ENCODE measurements at regions not wholly inside any gene's neighbourhood (a gene's known extent, or its start where the extent isn't known, plus 50 kb on each side); places are given as distances from the start of the nearest gene placed in this dataset.
"Not testable (repeated sequence)": the region's sequence is repeated elsewhere in the genome, so short reads cannot be mapped to it uniquely, and the experiment has no call there.

DNA sequence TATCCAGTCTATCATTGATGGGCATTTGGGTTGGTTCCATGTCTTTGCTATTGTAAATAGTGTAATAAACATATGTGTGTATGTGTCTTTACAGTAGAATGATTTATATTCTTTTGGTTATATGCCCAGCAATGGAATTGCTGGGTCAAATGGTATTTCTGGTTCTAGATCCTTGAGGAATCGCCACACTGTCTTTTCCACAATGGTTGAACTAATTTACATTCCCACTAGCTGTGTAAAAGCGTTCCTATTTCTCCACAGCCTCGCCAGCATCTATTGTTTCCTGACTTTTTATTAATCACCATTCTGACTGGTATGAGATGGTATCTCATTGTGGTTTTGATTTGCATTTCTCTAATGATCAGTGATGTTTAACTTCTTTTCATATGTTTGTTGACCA, 152.7 kb downstream of the CAPZA3 start:
- TF ChIP-seq, protein P1, sequence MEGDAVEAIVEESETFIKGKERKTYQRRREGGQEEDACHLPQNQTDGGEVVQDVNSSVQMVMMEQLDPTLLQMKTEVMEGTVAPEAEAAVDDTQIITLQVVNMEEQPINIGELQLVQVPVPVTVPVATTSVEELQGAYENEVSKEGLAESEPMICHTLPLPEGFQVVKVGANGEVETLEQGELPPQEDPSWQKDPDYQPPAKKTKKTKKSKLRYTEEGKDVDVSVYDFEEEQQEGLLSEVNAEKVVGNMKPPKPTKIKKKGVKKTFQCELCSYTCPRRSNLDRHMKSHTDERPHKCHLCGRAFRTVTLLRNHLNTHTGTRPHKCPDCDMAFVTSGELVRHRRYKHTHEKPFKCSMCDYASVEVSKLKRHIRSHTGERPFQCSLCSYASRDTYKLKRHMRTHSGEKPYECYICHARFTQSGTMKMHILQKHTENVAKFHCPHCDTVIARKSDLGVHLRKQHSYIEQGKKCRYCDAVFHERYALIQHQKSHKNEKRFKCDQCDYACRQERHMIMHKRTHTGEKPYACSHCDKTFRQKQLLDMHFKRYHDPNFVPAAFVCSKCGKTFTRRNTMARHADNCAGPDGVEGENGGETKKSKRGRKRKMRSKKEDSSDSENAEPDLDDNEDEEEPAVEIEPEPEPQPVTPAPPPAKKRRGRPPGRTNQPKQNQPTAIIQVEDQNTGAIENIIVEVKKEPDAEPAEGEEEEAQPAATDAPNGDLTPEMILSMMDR (IDR thresholded peaks at IDR 0.05), result not testable (repeated sequence)
- TF ChIP-seq POLR2AphosphoS5 (IDR thresholded peaks at IDR 0.05); POLR2A (IDR thresholded peaks at IDR 0.05; ENCODE audit: low read depth): not testable (repeated sequence)
